Ascending aorta (tissue), 2 donors: ENCODE measurements at regions not wholly inside any gene's neighbourhood (a gene's known extent, or its start where the extent isn't known, plus 50 kb on each side); places are given as distances from the start of the nearest gene placed in this dataset.

Source experiments
- DNase-seq, 2 donors: peaks; one replicate each; pipeline ENCODE4 v3.0.0-alpha.2; 2019; ENCODE audit warnings: low spot score in 2 of 2
- H3K27ac ChIP-seq, 2 donors: fragments of 200-600 bp; sonication (generic); one replicate each; pipeline ENCODE4 v1.5.1; 2016 to 2017; ENCODE audit warnings: mild to moderate bottlenecking in 1 of 2
- H3K27me3 ChIP-seq: fragments of 200-600 bp; sonication (generic); one replicate; pipeline ENCODE4 v1.5.1; 2017
- H3K36me3 ChIP-seq, 2 donors: fragments of 200-600 bp; sonication (generic); one replicate each; pipeline ENCODE4 v1.5.1; 2016
- H3K4me1 ChIP-seq, 2 donors: fragments of 200-600 bp; sonication (generic); one replicate each; pipeline ENCODE4 v1.5.1; 2016 to 2017; ENCODE audit warnings: mild to moderate bottlenecking in 1 of 2
- H3K4me3 ChIP-seq, 2 donors: fragments of 200-600 bp; sonication (generic); one replicate each; pipeline ENCODE4 v1.5.1; 2016 to 2017; ENCODE audit warnings: mild to moderate bottlenecking in 1 of 2
- H3K9me3 ChIP-seq, 2 donors: fragments of 200-600 bp; sonication (generic); one replicate each; pipeline ENCODE4 v1.5.1; 2016
- CTCF ChIP-seq, 3 experiments: fragments of 200-600 bp in 2 of 3; fragments of 450-650 bp in 1 of 3; sonication (generic) in 2 of 3; IDR thresholded peaks; one replicate each; pipeline ENCODE4 v1.5.1; 2016 to 2019; ENCODE audit warnings: antibody characterized with exemption in 3 of 3, mild to moderate bottlenecking in 1 of 3, moderate library complexity in 1 of 3
- intact Hi-C: fragments of 100-400 bp; cut with DNase I; formaldehyde crosslinking; loops from one replicate; pipeline ENCODE4 v1.15.1; 2023

- no peak for DNase-seq
- no peaks in the 10 kb centered on the region for H3K36me3 ChIP-seq
- no peaks in the 10 kb centered on the region for H3K9me3 ChIP-seq
- H3K4me1 ChIP-seq: no peaks in the 10 kb centered on the region
- no peak overlapping the region for H3K4me3 ChIP-seq
- no peak overlapping the region for H3K27ac ChIP-seq
- no peaks in the 10 kb centered on the region for H3K27me3 ChIP-seq
- TF ChIP-seq CTCF (IDR thresholded peaks at IDR 0.05): no peak
- intact Hi-C loops: no loop called here
These were observed 180.4 kb downstream of the SUCNR1 start for GRCh38 chr3:152053866-152054265.

GRCh38 chr3:152054315-152054714 is 180.9 kb downstream of the SUCNR1 start:
- no peak for TF ChIP-seq CTCF (IDR thresholded peaks at IDR 0.05)
- DNase-seq: no peak
- intact Hi-C loops: no loop called here
- Histone ChIP-seq H3K27me3 (no peaks in the 10 kb centered on the region), H3K36me3 (no peaks in the 10 kb centered on the region), H3K27ac (no peak overlapping the region), H3K9me3 (no peaks in the 10 kb centered on the region), H3K4me1 (peaks cover 0 to 2% of the 10 kb centered on the region in 2 donors), H3K4me3 (no peak overlapping the region)

DNA sequence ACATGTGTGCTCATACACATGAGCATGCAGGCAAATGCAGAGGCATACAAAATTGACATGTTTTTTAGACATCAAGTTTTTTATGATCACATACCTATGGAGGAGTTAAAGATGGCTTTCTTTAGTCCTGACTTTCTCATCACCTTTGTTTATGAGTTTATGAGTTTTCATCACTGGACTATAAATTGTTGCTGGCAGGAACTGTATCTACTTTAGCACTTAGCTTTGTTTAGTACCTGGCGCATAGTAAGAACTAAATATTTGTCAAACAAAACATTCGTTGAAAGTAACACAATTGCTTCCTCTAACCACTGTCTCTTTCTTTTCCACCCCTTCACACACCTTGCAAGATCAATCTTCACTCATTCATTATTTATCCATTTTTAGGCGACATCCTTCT is 182.6 kb downstream of the SUCNR1 start:
- intact Hi-C loops: no loop called here
- Histone ChIP-seq H3K4me1 (peaks cover 0 to 5% of the 10 kb centered on the region in 2 donors), H3K36me3 (no peaks in the 10 kb centered on the region), H3K27me3 (no peaks in the 10 kb centered on the region), H3K4me3 (no peak overlapping the region), H3K9me3 (no peaks in the 10 kb centered on the region), H3K27ac (no peak overlapping the region)
- TF ChIP-seq CTCF (IDR thresholded peaks at IDR 0.05): no peak
- DNase-seq: no peak

DNA sequence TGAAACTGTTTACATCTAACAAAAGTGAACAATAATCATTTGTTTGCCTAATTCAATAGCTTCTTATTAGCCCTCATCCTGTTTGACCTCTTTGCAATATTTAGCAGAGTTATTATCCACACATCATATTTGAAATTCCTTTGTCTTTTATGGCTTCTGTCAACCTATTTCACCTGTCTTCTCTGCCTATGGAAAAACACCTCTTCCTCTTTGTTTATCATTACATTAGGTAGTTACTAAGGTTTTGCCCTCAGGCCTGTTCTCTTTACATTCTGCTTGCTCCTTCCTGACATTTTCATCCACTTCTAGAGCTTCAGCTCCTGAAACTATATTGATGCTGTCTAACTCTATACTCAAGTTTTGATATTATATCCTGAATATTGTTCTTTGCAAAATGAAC is 183.0 kb downstream of the SUCNR1 start:
- TF ChIP-seq CTCF (IDR thresholded peaks at IDR 0.05): no peak
- Histone ChIP-seq H3K4me3 (no peak overlapping the region), H3K4me1 (peaks cover 0 to 5% of the 10 kb centered on the region in 2 donors), H3K27ac (no peak overlapping the region), H3K27me3 (no peaks in the 10 kb centered on the region), H3K36me3 (no peaks in the 10 kb centered on the region), H3K9me3 (no peaks in the 10 kb centered on the region)
- intact Hi-C loops: no loop called here
- DNase-seq: no peak

- H3K27me3 ChIP-seq: no peaks in the 10 kb centered on the region
- no peaks in the 10 kb centered on the region for H3K36me3 ChIP-seq
- no peak overlapping the region for H3K27ac ChIP-seq
- no peak for DNase-seq
- no peak for TF ChIP-seq CTCF (IDR thresholded peaks at IDR 0.05)
- no peaks in the 10 kb centered on the region for H3K9me3 ChIP-seq
- H3K4me3 ChIP-seq: no peak overlapping the region
- intact Hi-C loops: no loop called here
- peaks cover 0 to 5% of the 10 kb centered on the region in 2 donors for H3K4me1 ChIP-seq
These were observed 183.5 kb downstream of the SUCNR1 start for GRCh38 chr3:152056987-152057386.

DNA sequence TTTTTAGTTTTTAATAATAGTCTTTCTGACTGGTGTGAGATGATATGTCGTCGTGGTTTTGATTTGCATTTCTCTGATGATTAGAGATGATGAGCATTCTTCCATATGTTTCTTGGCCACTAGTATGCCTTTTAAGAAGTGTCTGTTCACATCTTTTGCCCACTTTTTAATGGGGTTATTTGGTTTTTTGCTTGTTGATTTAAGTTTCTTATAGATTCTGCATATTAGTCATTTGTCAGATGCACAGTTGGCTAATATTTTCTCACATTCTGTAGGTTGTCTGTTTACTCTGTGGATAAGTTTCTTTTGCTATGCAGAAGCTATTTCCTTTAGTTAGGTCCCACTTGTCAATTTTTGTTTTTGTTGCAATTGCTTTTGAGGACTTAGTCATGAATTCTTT is 185.4 kb downstream of the SUCNR1 start:
- no peaks in the 10 kb centered on the region for H3K27me3 ChIP-seq

More for the DNA sequence above, 185.4 kb downstream of the SUCNR1 start:
- Histone ChIP-seq H3K4me3 (no peak overlapping the region), H3K36me3 (no peaks in the 10 kb centered on the region), H3K4me1 (peaks cover 0 to 5% of the 10 kb centered on the region in 2 donors), H3K27ac (no peak overlapping the region), H3K9me3 (no peaks in the 10 kb centered on the region)
- no peak for DNase-seq
- intact Hi-C loops: no loop called here
- TF ChIP-seq CTCF (IDR thresholded peaks at IDR 0.05): no peak
